WTC11 (cell line): ENCODE measurements at regions not wholly inside any gene's neighbourhood (a gene's known extent, or its start where the extent isn't known, plus 50 kb on each side); places are given as distances from the start of the nearest gene placed in this dataset.

Experiments used
- ATAC-seq: fragments of 200-7000 bp; cut with Tn5 transposase; 2 replicates; pipeline ENCODE4 v1.10.0; 2021; ENCODE audit warnings: mild to moderate bottlenecking, moderate library complexity
- CTCF ChIA-PET: fragments of 300-600 bp; sonication (Branson Sonifier 250); formaldehyde crosslinking; loops from one replicate; lab custom pipeline; 2021; ENCODE audit warnings: antibody characterized with exemption; lab: Charles Lee
- POLR2A ChIA-PET: fragments of 350-600 bp; sonication (Branson Sonifier 250); formaldehyde crosslinking; loops from one replicate; lab custom pipeline; 2021; ENCODE audit warnings: antibody characterized with exemption; lab: Charles Lee
- DNase-seq: peaks from one replicate; pipeline ENCODE4 v3.0.0; 2021; ENCODE audit warnings: low spot score
- H3K27ac Mint-ChIP-seq: 2 replicates; pipeline ENCODE4 v1.8.0; 2021; ENCODE audit warnings: mixed read lengths
- H3K27me3 Mint-ChIP-seq: 2 replicates; pipeline ENCODE4 v1.8.0; 2021; ENCODE audit warnings: low read depth, mild to moderate bottlenecking, moderate library complexity, mixed read lengths
- H3K36me3 Mint-ChIP-seq: 2 replicates; pipeline ENCODE4 v1.8.0; 2021; ENCODE audit warnings: mixed read lengths
- H3K4me1 Mint-ChIP-seq: 2 replicates; pipeline ENCODE4 v1.8.0; 2022; ENCODE audit warnings: mixed read lengths
- H3K4me3 Mint-ChIP-seq: 2 replicates; pipeline ENCODE4 v1.8.0; 2021; ENCODE audit warnings: mild to moderate bottlenecking, moderate library complexity, mixed read lengths
- H3K9me3 Mint-ChIP-seq: 2 replicates; pipeline ENCODE4 v1.8.0; 2021; ENCODE audit warnings: mixed read lengths
- AFF4 ChIP-seq: sonication (generic); formaldehyde crosslinking; IDR thresholded peaks from 2 replicates; pipeline ENCODE4 v1.8.1; 2023; ENCODE audit warnings: mild to moderate bottlenecking, missing genetic modification reagents, borderline replicate concordance
- AR ChIP-seq: fragments of 250-450 bp; sonication (Bioruptor Pico); IDR thresholded peaks from 2 replicates; pipeline ENCODE4 v1.9.0; 2021; ENCODE audit warnings: mild to moderate bottlenecking
- CTCF ChIP-seq: fragments of 200-600 bp; IDR thresholded peaks from 2 replicates; pipeline ENCODE4 v1.8.0; 2022; ENCODE audit warnings: antibody characterized with exemption
- ETV6 ChIP-seq: sonication (generic); formaldehyde crosslinking; IDR thresholded peaks from 2 replicates; pipeline ENCODE4 v1.8.1; 2022; ENCODE audit warnings: mild to moderate bottlenecking, missing genetic modification reagents
- FOXK1 ChIP-seq: sonication (generic); formaldehyde crosslinking; IDR thresholded peaks from 2 replicates; pipeline ENCODE4 v1.8.0; 2022; ENCODE audit warnings: mild to moderate bottlenecking, moderate library complexity, missing genetic modification reagents
- FOXP1 ChIP-seq: sonication (generic); formaldehyde crosslinking; IDR thresholded peaks from 2 replicates; pipeline ENCODE4 v1.8.0; 2022; ENCODE audit warnings: missing genetic modification reagents, mild to moderate bottlenecking, moderate library complexity, borderline replicate concordance
- JAZF1 ChIP-seq: fragments of 250-450 bp; sonication (Bioruptor Pico); IDR thresholded peaks from 2 replicates; pipeline ENCODE4 v1.9.0; 2021; ENCODE audit warnings: moderate library complexity, mild to moderate bottlenecking, inconsistent platforms
- NFATC4 ChIP-seq: fragments of 250-450 bp; sonication (Bioruptor Pico); IDR thresholded peaks from 2 replicates; pipeline ENCODE4 v1.9.0; 2021; ENCODE audit warnings: mild to moderate bottlenecking
- NR1H2 ChIP-seq: sonication (generic); formaldehyde crosslinking; IDR thresholded peaks from 2 replicates; pipeline ENCODE4 v1.9.0; 2021; ENCODE audit warnings: mild to moderate bottlenecking, moderate library complexity, missing genetic modification reagents
- NR2C2 ChIP-seq: sonication (generic); formaldehyde crosslinking; IDR thresholded peaks from 2 replicates; pipeline ENCODE4 v1.8.0; 2022; ENCODE audit warnings: mild to moderate bottlenecking, missing genetic modification reagents
- SMAD3 ChIP-seq: sonication (generic); formaldehyde crosslinking; IDR thresholded peaks from 2 replicates; pipeline ENCODE4 v1.8.0; 2022; ENCODE audit warnings: missing genetic modification reagents, mild to moderate bottlenecking, borderline replicate concordance
- SOX15 ChIP-seq: fragments of 250-450 bp; sonication (Bioruptor Pico); IDR thresholded peaks from 2 replicates; pipeline ENCODE4 v1.9.0; 2021; ENCODE audit warnings: mild to moderate bottlenecking
- STAT6 ChIP-seq: sonication (generic); formaldehyde crosslinking; conservative IDR thresholded peaks from 2 replicates; pipeline ENCODE4 v1.8.1; 2023; ENCODE audit warnings: mild to moderate bottlenecking, low read depth, missing genetic modification reagents, moderate library complexity
- TEAD4 ChIP-seq: sonication (generic); formaldehyde crosslinking; IDR thresholded peaks from 2 replicates; pipeline ENCODE4 v1.8.0; 2022; ENCODE audit warnings: mild to moderate bottlenecking, missing genetic modification reagents
- ZNF138 ChIP-seq: sonication (generic); formaldehyde crosslinking; conservative IDR thresholded peaks from 2 replicates; pipeline ENCODE4 v1.8.1; 2022; ENCODE audit warnings: mild to moderate bottlenecking, moderate library complexity, missing genetic modification reagents
- ZNF219 ChIP-seq: sonication (generic); formaldehyde crosslinking; IDR thresholded peaks from 2 replicates; pipeline ENCODE4 v1.8.0; 2023; ENCODE audit warnings: missing genetic modification reagents, mild to moderate bottlenecking, borderline replicate concordance
- ZNF281 ChIP-seq: sonication (generic); formaldehyde crosslinking; IDR thresholded peaks from 2 replicates; pipeline ENCODE4 v1.8.0; 2023; ENCODE audit warnings: mild to moderate bottlenecking, missing genetic modification reagents
- ZNF317 ChIP-seq: sonication (generic); formaldehyde crosslinking; IDR thresholded peaks from 2 replicates; pipeline ENCODE4 v1.8.1; 2023; ENCODE audit warnings: low read depth, mild to moderate bottlenecking, moderate library complexity, missing genetic modification reagents, borderline replicate concordance
- ZNF423 ChIP-seq: fragments of 250-450 bp; sonication (Bioruptor Pico); IDR thresholded peaks from 2 replicates; pipeline ENCODE4 v2.1.2; 2022; ENCODE audit warnings: mild to moderate bottlenecking, moderate library complexity
- ZNF425 ChIP-seq: fragments of 250-450 bp; sonication (Bioruptor Pico); conservative IDR thresholded peaks from 2 replicates; pipeline ENCODE4 v1.9.0; 2021; ENCODE audit warnings: mild to moderate bottlenecking

- peaks cover 39% of the 10 kb centered on the region for H3K4me1 Mint-ChIP-seq
- POLR2A ChIA-PET: no interaction called here
- ATAC-seq: no peak
- CTCF ChIA-PET: no interaction called here
- DNase-seq: no peak
- TF ChIP-seq ETV6 (CRISPR knock-in tag): no peak
- no peak for TF ChIP-seq ZNF425 (CRISPR knock-in tag)
- no peak for TF ChIP-seq ZNF219 (CRISPR knock-in tag)
- TF ChIP-seq STAT6 (CRISPR knock-in tag): no peak
- TF ChIP-seq SOX15 (CRISPR knock-in tag): no peak
- TF ChIP-seq ZNF423 (CRISPR knock-in tag): no peak
- no peak for TF ChIP-seq NR2C2 (CRISPR knock-in tag)
- TF ChIP-seq ZNF317 (CRISPR knock-in tag): no peak
- no peak for TF ChIP-seq AR (CRISPR knock-in tag)
- no peak for TF ChIP-seq ZNF281 (CRISPR knock-in tag)
- no peak for TF ChIP-seq JAZF1 (CRISPR knock-in tag)
- no peak for TF ChIP-seq AFF4
- no peak for TF ChIP-seq ZNF138
- no peak for TF ChIP-seq CTCF
- no peak for TF ChIP-seq SMAD3 (CRISPR knock-in tag)
- no peak for TF ChIP-seq TEAD4 (CRISPR knock-in tag)
- no peak for TF ChIP-seq FOXK1
- no peak for TF ChIP-seq NFATC4 (CRISPR knock-in tag)
- TF ChIP-seq FOXP1 (CRISPR knock-in tag): no peak
- TF ChIP-seq NR1H2 (CRISPR knock-in tag): no peak
- TF ChIP-seq, all 79 proteins: peak for 0
- peaks cover 5% of the 10 kb centered on the region for H3K36me3 Mint-ChIP-seq
- no peak overlapping the region for H3K4me3 Mint-ChIP-seq
- no peaks in the 10 kb centered on the region; the same call in 1 of the 2 replicates for H3K27me3 Mint-ChIP-seq
- H3K9me3 Mint-ChIP-seq: peaks cover 24% of the 10 kb centered on the region
- H3K27ac Mint-ChIP-seq: no peak overlapping the region
These were observed 482.8 kb downstream of the SOX6 start for GRCh38 chr11:15873501-15873900.
